SK-N-MC (cell line): ENCODE measurements at regions not wholly inside any gene's neighbourhood (a gene's known extent, or its start where the extent isn't known, plus 50 kb on each side); places are given as distances from the start of the nearest gene placed in this dataset.

ENCODE experiments used
- DNase-seq: peaks from one replicate; pipeline ENCODE4 v3.0.0-alpha.2; 2011; ENCODE audit warnings: low read depth, low spot score
- H3K27ac ChIP-seq: fragments of 200-600 bp; sonication (generic); 2 replicates; pipeline ENCODE4 v1.5.1; 2016; ENCODE audit warnings: mixed run types
- H3K36me3 ChIP-seq: fragments of 200-600 bp; sonication (generic); 2 replicates; pipeline ENCODE4 v1.6.1; 2017; ENCODE audit warnings: antibody characterized with exemption, low read length, mixed read lengths; ENCODE audit not compliant: insufficient read depth
- H3K4me3 ChIP-seq: fragments of 200-600 bp; sonication (generic); 2 replicates; pipeline ENCODE4 v1.5.1; 2016
- H3K9ac ChIP-seq: fragments of 200-600 bp; sonication (generic); 2 replicates; pipeline ENCODE4 v1.8.0; 2017; ENCODE audit warnings: mixed run types, mixed read lengths; ENCODE audit not compliant: insufficient read length
- H3K9me3 ChIP-seq: fragments of 200-600 bp; sonication (generic); 2 replicates; pipeline ENCODE4 v1.6.1; 2017; ENCODE audit warnings: low read depth, mild to moderate bottlenecking, antibody characterized with exemption, low read length, moderate library complexity, mixed read lengths
- EZH2 ChIP-seq: fragments of 200-600 bp; sonication (generic); IDR thresholded peaks from one replicate; pipeline ENCODE4 v1.6.1; 2017; ENCODE audit warnings: antibody characterized with exemption
- FOXP2 ChIP-seq: optimal IDR thresholded peaks from 2 replicates; pipeline ENCODE3; 2011; ENCODE audit warnings: mild to moderate bottlenecking, moderate library complexity; ENCODE audit not compliant: insufficient read depth; ENCODE audit errors: extremely low read length, control extremely low read depth
- POLR2AphosphoS5 ChIP-seq: IDR thresholded peaks from 2 replicates; pipeline ENCODE4 v1.6.1; 2012; ENCODE audit warnings: mild to moderate bottlenecking, low read depth, low read length, borderline replicate concordance

DNA sequence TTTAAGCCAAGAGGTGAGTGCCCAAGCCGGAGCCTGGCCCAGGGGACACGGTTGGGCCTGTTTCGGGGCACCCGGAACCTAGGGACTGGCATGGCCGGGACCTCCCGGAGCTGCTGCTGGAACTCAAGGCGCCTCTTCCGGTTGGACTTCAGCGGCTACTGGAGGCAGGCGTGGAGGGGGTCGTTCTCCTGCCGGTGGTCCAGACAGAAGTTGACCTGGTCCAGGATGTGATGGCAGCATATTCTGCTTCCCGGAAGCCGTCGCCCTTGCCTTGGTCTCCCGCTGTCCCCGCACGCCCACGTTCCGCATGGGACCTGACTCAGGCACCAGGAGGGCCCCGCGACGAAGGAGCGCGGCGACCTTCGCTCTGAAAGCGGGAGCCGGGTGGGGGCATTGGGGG, 240.8 kb downstream of the FOXA2 start:
- TF ChIP-seq EZH2, result no peak
- no peak for TF ChIP-seq FOXP2
- no peak for TF ChIP-seq POLR2AphosphoS5
- no peak for DNase-seq
- H3K9ac ChIP-seq, result no peak overlapping the region
- H3K9me3 ChIP-seq, result no peaks in the 10 kb centered on the region
- no peaks in the 10 kb centered on the region for H3K36me3 ChIP-seq
- no peak overlapping the region for H3K4me3 ChIP-seq
- no peak overlapping the region for H3K27ac ChIP-seq

DNA sequence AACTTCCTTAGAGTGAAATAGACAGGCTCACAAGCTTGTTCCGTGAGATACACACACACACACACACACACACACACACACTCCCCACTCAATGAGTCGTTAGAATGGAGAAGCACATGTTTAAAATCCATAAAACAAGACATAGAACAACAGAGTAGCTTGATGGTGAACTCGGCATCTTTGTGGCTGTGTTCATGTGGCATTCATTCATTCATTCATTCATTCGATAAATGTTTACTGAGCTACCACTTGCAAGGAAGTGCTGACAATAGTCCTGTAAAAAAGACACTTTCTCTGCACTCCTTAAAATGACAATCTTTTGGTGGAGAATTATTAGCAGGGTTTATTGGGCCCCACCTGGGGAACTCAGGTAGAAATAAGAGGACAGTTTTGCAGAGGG, 242.0 kb downstream of the FOXA2 start:
- Histone ChIP-seq H3K36me3 (no peaks in the 10 kb centered on the region), H3K9me3 (no peaks in the 10 kb centered on the region), H3K9ac (no peak overlapping the region), H3K4me3 (no peak overlapping the region), H3K27ac (no peak overlapping the region)
- no peak for DNase-seq
- TF ChIP-seq EZH2 (no peak), POLR2AphosphoS5 (no peak), FOXP2 (no peak)

DNA sequence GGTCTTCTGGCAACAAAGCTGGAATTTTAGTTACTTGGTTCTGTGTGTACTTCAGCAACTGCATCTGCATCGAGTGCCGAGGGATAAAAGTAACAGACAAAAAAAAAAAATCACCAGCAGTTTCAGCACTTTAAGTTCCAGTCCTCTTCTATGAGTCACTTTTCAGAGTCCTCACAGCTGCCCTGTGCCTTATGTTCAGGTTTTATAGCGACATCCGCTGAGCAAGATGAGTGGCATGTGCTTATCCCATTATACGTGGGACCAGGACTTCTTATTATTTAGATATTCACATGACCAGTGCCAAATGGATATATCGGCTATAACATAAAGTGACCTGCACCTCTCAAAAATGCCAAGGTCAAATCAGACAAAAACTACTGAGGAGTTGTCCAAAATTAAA, 242.9 kb downstream of the FOXA2 start:
- TF ChIP-seq EZH2 (no peak), POLR2AphosphoS5 (no peak), FOXP2 (no peak)
- Histone ChIP-seq H3K36me3 (no peaks in the 10 kb centered on the region), H3K9me3 (no peaks in the 10 kb centered on the region), H3K4me3 (no peak overlapping the region), H3K9ac (no peak overlapping the region), H3K27ac (no peak overlapping the region)
- DNase-seq, result no peak

DNA sequence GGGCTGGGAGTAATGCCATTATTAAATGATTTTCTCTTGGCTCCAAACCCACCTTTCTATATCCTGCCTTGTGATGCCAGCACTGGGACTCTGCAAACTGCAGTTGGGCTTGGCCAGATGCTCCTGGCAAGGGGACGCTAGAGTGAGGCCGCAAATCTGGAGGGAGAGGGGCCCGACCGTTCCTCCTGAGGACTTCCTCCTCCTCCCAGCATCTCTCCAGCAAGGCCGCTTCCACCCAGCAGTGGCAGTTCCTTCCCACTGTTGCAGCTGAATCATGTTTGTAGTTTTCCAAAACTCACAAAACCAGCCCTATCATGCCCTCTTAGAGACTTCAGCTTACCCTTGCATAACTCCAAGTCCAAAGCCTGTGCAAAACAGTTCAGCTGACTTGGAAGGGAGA, 244.4 kb downstream of the FOXA2 start:
- Histone ChIP-seq H3K27ac (no peak overlapping the region), H3K9ac (no peak overlapping the region), H3K9me3 (no peaks in the 10 kb centered on the region), H3K4me3 (no peak overlapping the region), H3K36me3 (no peaks in the 10 kb centered on the region)
- TF ChIP-seq POLR2AphosphoS5, result no peak
- TF ChIP-seq FOXP2, result no peak
- TF ChIP-seq EZH2, result no peak
- DNase-seq, result no peak

DNA sequence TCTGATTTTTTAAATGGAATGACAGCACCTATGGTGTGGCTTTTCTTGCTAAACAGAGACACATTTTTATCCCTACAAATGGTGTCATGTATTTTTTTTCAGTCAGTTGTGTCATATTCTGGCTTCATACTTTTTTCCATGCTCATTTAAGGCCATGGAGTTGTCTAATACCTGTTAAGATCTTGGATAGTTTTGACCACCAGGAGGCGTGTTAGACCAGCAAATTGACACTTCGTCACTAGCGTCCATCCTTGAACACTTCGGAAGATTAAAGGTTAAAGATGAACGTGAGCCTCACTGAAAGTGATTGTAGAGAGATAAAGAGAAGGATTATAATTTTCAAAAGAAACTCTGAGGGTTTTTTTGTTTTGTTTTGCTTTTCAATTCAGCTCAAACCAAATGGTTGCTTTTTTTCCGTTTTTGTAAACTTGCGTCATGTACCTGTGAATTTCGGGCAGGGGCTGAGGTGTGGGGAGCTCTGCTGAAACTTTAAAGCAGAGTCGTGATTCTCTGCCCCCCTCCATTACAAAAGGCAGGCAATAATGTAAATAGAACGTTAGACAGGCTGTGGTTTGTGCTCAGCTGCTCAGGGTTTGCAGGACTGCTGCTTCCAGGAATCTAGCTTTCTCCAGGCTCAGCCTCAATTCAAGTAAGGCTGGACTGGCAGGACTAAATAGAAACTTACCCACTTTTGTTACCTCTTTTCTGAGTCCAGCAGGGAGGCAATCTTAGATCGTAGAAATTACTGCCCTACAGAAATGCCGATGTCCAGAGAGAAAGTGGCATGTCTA, 245.1 kb downstream of the FOXA2 start:
- TF ChIP-seq EZH2 (no peak), POLR2AphosphoS5 (no peak), FOXP2 (no peak)

DNA sequence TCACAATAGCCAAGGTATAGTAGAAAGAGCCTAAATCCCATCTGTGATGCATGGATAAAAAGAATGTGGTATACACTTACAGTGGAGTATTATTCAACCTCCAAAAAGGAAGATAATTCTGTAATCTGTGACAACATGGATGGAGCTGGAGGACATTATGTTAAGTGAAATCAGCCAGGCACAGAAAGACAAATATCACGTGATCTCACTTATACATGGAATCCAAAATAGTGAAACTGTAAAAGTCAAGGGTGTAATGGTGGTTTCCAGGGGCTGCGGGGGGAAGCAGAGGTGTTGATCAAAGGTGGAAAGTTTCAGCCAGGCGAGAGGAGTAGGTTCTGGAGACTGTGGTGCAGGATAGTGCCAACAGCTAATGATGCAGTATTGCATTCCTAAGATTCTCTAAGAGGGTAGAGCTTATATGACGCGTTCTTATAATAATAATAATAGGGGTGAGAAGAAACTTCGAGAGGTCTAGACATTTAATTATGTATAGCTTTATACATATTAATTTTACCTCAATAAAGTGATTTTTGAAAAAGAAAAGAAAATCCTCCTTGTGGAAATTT, 246.1 kb downstream of the FOXA2 start:
- Histone ChIP-seq H3K27ac (no peak overlapping the region), H3K4me3 (no peak overlapping the region), H3K9me3 (no peaks in the 10 kb centered on the region), H3K9ac (no peak overlapping the region), H3K36me3 (no peaks in the 10 kb centered on the region)
- DNase-seq, result no peak
- no peak for TF ChIP-seq FOXP2
- TF ChIP-seq EZH2, result no peak
- TF ChIP-seq POLR2AphosphoS5, result no peak

More for the DNA sequence above, 245.1 kb downstream of the FOXA2 start:
- DNase-seq, result peak; percentile 26
- Histone ChIP-seq H3K36me3 (no peaks in the 10 kb centered on the region), H3K27ac (no peak overlapping the region), H3K9me3 (no peaks in the 10 kb centered on the region), H3K4me3 (no peak overlapping the region), H3K9ac (no peak overlapping the region)

DNA sequence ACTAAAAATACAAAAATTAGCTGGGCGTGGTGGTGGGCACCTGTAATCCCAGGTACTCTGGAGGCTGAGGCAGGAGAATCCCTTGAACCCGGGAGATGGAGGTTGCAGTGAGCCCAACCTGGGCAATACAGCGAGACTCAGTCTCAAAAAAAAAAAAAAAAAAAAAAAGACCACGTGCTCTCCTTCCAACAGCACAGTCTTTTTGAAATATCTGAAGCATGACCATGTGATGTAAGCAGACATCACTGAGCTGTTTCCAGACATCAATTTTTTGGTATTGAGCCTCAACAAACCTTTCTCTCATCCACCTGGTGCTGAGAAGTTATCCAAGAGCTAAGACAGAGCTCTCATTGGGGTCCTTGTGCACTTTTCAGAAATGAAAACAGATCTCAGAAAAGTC, 249.2 kb downstream of the FOXA2 start:
- H3K9me3 ChIP-seq, result no peaks in the 10 kb centered on the region
- TF ChIP-seq FOXP2 (no peak), EZH2 (no peak), POLR2AphosphoS5 (no peak)
- no peak for DNase-seq
- H3K27ac ChIP-seq, result no peak overlapping the region
- no peaks in the 10 kb centered on the region for H3K36me3 ChIP-seq
- H3K9ac ChIP-seq, result no peak overlapping the region
- no peak overlapping the region for H3K4me3 ChIP-seq

DNA sequence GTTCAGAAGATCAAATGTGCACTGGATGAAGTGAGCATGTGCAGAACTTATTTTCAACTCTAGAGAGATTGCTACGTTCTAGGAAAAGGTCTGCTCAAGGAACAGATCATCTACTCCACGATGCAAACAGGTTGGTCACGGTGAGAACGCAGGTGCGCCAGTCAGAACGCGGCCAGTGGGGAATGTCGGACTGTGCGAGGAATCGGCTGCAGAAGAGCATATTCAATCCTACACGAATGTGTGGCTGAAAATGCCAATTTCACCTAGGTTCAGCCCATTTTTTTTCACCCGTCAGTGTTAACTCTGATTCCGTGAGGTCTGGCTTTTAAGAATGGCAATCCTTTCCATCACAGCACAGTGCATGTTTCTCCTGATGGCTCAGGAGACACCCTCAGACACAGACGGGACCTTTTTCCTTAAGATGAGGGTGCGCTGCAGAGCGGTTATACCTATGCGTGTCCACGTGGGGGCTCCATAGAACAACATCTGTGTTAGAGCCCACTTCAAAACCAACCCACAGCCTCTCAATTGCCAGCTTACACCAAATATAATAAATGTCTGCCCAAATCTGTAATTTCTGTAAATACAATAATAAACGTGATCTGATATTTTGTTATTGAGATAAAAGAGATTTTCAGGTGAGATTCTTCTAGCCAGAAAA, 250.4 kb downstream of the FOXA2 start:
- no peak overlapping the region for H3K9ac ChIP-seq
- H3K36me3 ChIP-seq, result no peaks in the 10 kb centered on the region
- no peak overlapping the region for H3K27ac ChIP-seq
- peak; percentile 14 for DNase-seq
- H3K9me3 ChIP-seq, result no peaks in the 10 kb centered on the region
- TF ChIP-seq FOXP2 (no peak), EZH2 (no peak), POLR2AphosphoS5 (no peak)
- no peak overlapping the region for H3K4me3 ChIP-seq
